NB4 (cell line): ENCODE measurements at regions not wholly inside any gene's neighbourhood (a gene's known extent, or its start where the extent isn't known, plus 50 kb on each side); places are given as distances from the start of the nearest gene placed in this dataset.

ENCODE experiments used
- DNase-seq: peaks from one replicate; pipeline ENCODE4 v3.0.0; 2010; ENCODE audit warnings: low read depth
- H3K4me3 ChIP-seq: one replicate; pipeline ENCODE4 v1.5.1; 2011; ENCODE audit warnings: mild to moderate bottlenecking, low read depth, low read length, moderate library complexity
- CTCF ChIP-seq: IDR thresholded peaks from one replicate; pipeline ENCODE4 v1.5.1; 2012; ENCODE audit warnings: low read depth, low read length
- MAX ChIP-seq: IDR thresholded peaks from 2 replicates; pipeline ENCODE4 v1.6.1; 2011; ENCODE audit warnings: low read depth, low read length
- MYC ChIP-seq: IDR thresholded peaks from 2 replicates; pipeline ENCODE4 v1.6.1; 2011; ENCODE audit warnings: low read depth, low read length
- POLR2A ChIP-seq: IDR thresholded peaks from 2 replicates; pipeline ENCODE4 v1.6.1; 2011; ENCODE audit warnings: mild to moderate bottlenecking; ENCODE audit not compliant: insufficient read length; ENCODE audit errors: extremely low read depth

GRCh38 chr6:23522792-23523547 lies 603.0 kb upstream of the NRSN1 start:
- no peak for TF ChIP-seq CTCF
- TF ChIP-seq MAX: no peak
- no peak for TF ChIP-seq MYC
- TF ChIP-seq POLR2A: no peak
- no peak for DNase-seq
- no peak overlapping the region for H3K4me3 ChIP-seq

- DNase-seq: no peak
- no peak overlapping the region for H3K4me3 ChIP-seq
- TF ChIP-seq MYC (no peak), CTCF (no peak), POLR2A (no peak), MAX (no peak)
These were observed 602.2 kb upstream of the NRSN1 start for GRCh38 chr6:23523771-23524170.

GRCh38 chr6:23524548-23524947 lies 601.5 kb upstream of the NRSN1 start:
- TF ChIP-seq MAX: no peak
- no peak for TF ChIP-seq CTCF
- no peak for TF ChIP-seq MYC
- no peak for TF ChIP-seq POLR2A
- no peak for DNase-seq
- no peak overlapping the region for H3K4me3 ChIP-seq

- DNase-seq: no peak
- H3K4me3 ChIP-seq: no peak overlapping the region
- no peak for TF ChIP-seq CTCF
- no peak for TF ChIP-seq POLR2A
- TF ChIP-seq MYC: no peak
These were observed 599.5 kb upstream of the NRSN1 start for GRCh38 chr6:23526526-23526925.

GRCh38 chr6:23529902-23530301 lies 596.1 kb upstream of the NRSN1 start:
- TF ChIP-seq CTCF (no peak), MYC (no peak), POLR2A (no peak), MAX (no peak)
- no peak for DNase-seq

GRCh38 chr6:23531666-23532065 lies 594.3 kb upstream of the NRSN1 start:
- no peak overlapping the region for H3K4me3 ChIP-seq
- TF ChIP-seq MYC (no peak), MAX (no peak), POLR2A (no peak), CTCF (no peak)
- DNase-seq: no peak

More at GRCh38 chr6:23529902-23530301, 596.1 kb upstream of the NRSN1 start:
- H3K4me3 ChIP-seq: no peak overlapping the region
